T-helper 17 cell (primary cell): ENCODE measurements at regions not wholly inside any gene's neighbourhood (a gene's known extent, or its start where the extent isn't known, plus 50 kb on each side); places are given as distances from the start of the nearest gene placed in this dataset.

ENCODE experiments used
- ATAC-seq: fragments of 150-1000 bp; cut with Tn5 transposase; 2 replicates; pipeline ENCODE4 v1.10.0; 2021; ENCODE audit warnings: mild to moderate bottlenecking, moderate library complexity
- DNase-seq, 3 donors: peaks; one replicate each; pipeline versions ENCODE4 v3.0.0 to v3.0.0-alpha.2; 2020 to 2021
- H3K9me3 ChIP-seq: one replicate; pipeline ENCODE4 v1.7.0; 2013; ENCODE audit warnings: low read length, mild to moderate bottlenecking; ENCODE audit not compliant: control insufficient read depth, poor library complexity, severe bottlenecking
- H3K27ac Mint-ChIP-seq: one replicate; pipeline ENCODE4 v1.8.0; 2022; ENCODE audit warnings: mild to moderate bottlenecking, moderate library complexity, mixed read lengths
- H3K27me3 Mint-ChIP-seq: one replicate; pipeline ENCODE4 v1.8.0; 2022; ENCODE audit warnings: mixed read lengths
- H3K36me3 Mint-ChIP-seq: one replicate; pipeline ENCODE4 v1.8.0; 2022; ENCODE audit warnings: low read depth, mixed read lengths
- H3K4me1 Mint-ChIP-seq: one replicate; pipeline ENCODE4 v1.8.0; 2022; ENCODE audit warnings: mild to moderate bottlenecking, mixed read lengths
- H3K4me3 Mint-ChIP-seq: one replicate; pipeline ENCODE4 v1.8.0; 2022; ENCODE audit warnings: mild to moderate bottlenecking, moderate library complexity, mixed read lengths

- no peaks in the 10 kb centered on the region for H3K4me1 Mint-ChIP-seq
- H3K27ac Mint-ChIP-seq: no peak overlapping the region
- ATAC-seq (no peak), DNase-seq (no peak)
- H3K4me3 Mint-ChIP-seq: no peak overlapping the region
- no peaks in the 10 kb centered on the region for H3K36me3 Mint-ChIP-seq
- H3K9me3 ChIP-seq: no peaks in the 10 kb centered on the region
- peaks cover 6% of the 10 kb centered on the region for H3K27me3 Mint-ChIP-seq
Measured at GRCh38 chr6:165871571-165871970, 208.5 kb upstream of the PDE10A start.

- Mint-ChIP-seq H3K36me3 (no peaks in the 10 kb centered on the region), H3K4me3 (no peak overlapping the region), H3K27ac (no peak overlapping the region), H3K4me1 (no peaks in the 10 kb centered on the region), H3K27me3 (no peaks in the 10 kb centered on the region)
- no peaks in the 10 kb centered on the region for H3K9me3 ChIP-seq
- no peak for DNase-seq
- ATAC-seq: no peak
Measured at GRCh38 chr6:165869526-165869925, 206.5 kb upstream of the PDE10A start.

- ATAC-seq: no peak
- H3K27ac Mint-ChIP-seq: no peak overlapping the region
Measured at GRCh38 chr6:165864925-165865324, 201.9 kb upstream of the PDE10A start.

GRCh38 chr6:165864218-165864617 lies 201.2 kb upstream of the PDE10A start:
- H3K27ac Mint-ChIP-seq: no peak overlapping the region
- peaks cover 4% of the 10 kb centered on the region for H3K36me3 Mint-ChIP-seq
- ATAC-seq: no peak
- DNase-seq: no peak
- no peaks in the 10 kb centered on the region for H3K4me1 Mint-ChIP-seq
- no peak overlapping the region for H3K4me3 Mint-ChIP-seq
- H3K9me3 ChIP-seq: no peaks in the 10 kb centered on the region
- peaks cover 23% of the 10 kb centered on the region for H3K27me3 Mint-ChIP-seq

More at GRCh38 chr6:165864925-165865324, 201.9 kb upstream of the PDE10A start:
- H3K36me3 Mint-ChIP-seq: peaks cover 4% of the 10 kb centered on the region
- DNase-seq: no peak
- H3K4me1 Mint-ChIP-seq: no peaks in the 10 kb centered on the region
- peaks cover 23% of the 10 kb centered on the region for H3K27me3 Mint-ChIP-seq
- no peak overlapping the region for H3K4me3 Mint-ChIP-seq
- no peaks in the 10 kb centered on the region for H3K9me3 ChIP-seq

- H3K27ac Mint-ChIP-seq: no peak overlapping the region
- H3K4me3 Mint-ChIP-seq: no peak overlapping the region
- H3K27me3 Mint-ChIP-seq: peaks cover 23% of the 10 kb centered on the region
- DNase-seq (no peak), ATAC-seq (no peak)
- H3K36me3 Mint-ChIP-seq: peaks cover 4% of the 10 kb centered on the region
- no peaks in the 10 kb centered on the region for H3K4me1 Mint-ChIP-seq
- no peaks in the 10 kb centered on the region for H3K9me3 ChIP-seq
Measured at GRCh38 chr6:165863801-165864200, 200.8 kb upstream of the PDE10A start.

- H3K4me1 Mint-ChIP-seq: no peaks in the 10 kb centered on the region
- peaks cover 4% of the 10 kb centered on the region for H3K36me3 Mint-ChIP-seq
- no peak overlapping the region for H3K27ac Mint-ChIP-seq
- no peak for ATAC-seq
- no peaks in the 10 kb centered on the region for H3K9me3 ChIP-seq
- DNase-seq: no peak
- H3K27me3 Mint-ChIP-seq: peaks cover 27% of the 10 kb centered on the region
- H3K4me3 Mint-ChIP-seq: no peak overlapping the region
Measured at GRCh38 chr6:165862813-165863212, 199.8 kb upstream of the PDE10A start.

GRCh38 chr6:165861226-165861625 lies 198.2 kb upstream of the PDE10A start:
- DNase-seq (no peak), ATAC-seq (no peak)
- Mint-ChIP-seq H3K4me1 (no peaks in the 10 kb centered on the region), H3K36me3 (peaks cover 4% of the 10 kb centered on the region), H3K27me3 (peaks cover 41% of the 10 kb centered on the region), H3K4me3 (no peak overlapping the region), H3K27ac (no peak overlapping the region)
- no peaks in the 10 kb centered on the region for H3K9me3 ChIP-seq

GRCh38 chr6:165858586-165858985 lies 195.5 kb upstream of the PDE10A start:
- no peak for ATAC-seq
- no peak overlapping the region for H3K27ac Mint-ChIP-seq
- H3K4me3 Mint-ChIP-seq: no peak overlapping the region

GRCh38 chr6:165855856-165856255 lies 192.8 kb upstream of the PDE10A start:
- no peak for ATAC-seq
- Mint-ChIP-seq H3K4me3 (no peak overlapping the region), H3K27me3 (peaks cover 66% of the 10 kb centered on the region), H3K27ac (no peak overlapping the region), H3K4me1 (no peaks in the 10 kb centered on the region), H3K36me3 (no peaks in the 10 kb centered on the region)
- no peak for DNase-seq
- H3K9me3 ChIP-seq: no peaks in the 10 kb centered on the region

More at GRCh38 chr6:165858586-165858985, 195.5 kb upstream of the PDE10A start:
- DNase-seq: no peak
- no peaks in the 10 kb centered on the region for H3K9me3 ChIP-seq
- Mint-ChIP-seq H3K4me1 (no peaks in the 10 kb centered on the region), H3K27me3 (peaks cover 60% of the 10 kb centered on the region), H3K36me3 (peaks cover 4% of the 10 kb centered on the region)

GRCh38 chr6:165854863-165855593 lies 192.0 kb upstream of the PDE10A start:
- Mint-ChIP-seq H3K27ac (no peak overlapping the region), H3K27me3 (peaks cover 65% of the 10 kb centered on the region), H3K4me1 (peaks cover 4% of the 10 kb centered on the region), H3K36me3 (no peaks in the 10 kb centered on the region), H3K4me3 (no peak overlapping the region)
- DNase-seq (no peak), ATAC-seq (no peak)
- H3K9me3 ChIP-seq: no peaks in the 10 kb centered on the region

- ATAC-seq (no peak), DNase-seq (no peak)
- Mint-ChIP-seq H3K27ac (no peak overlapping the region), H3K27me3 (peaks cover 73% of the 10 kb centered on the region), H3K36me3 (no peaks in the 10 kb centered on the region), H3K4me3 (no peak overlapping the region), H3K4me1 (peaks cover 4% of the 10 kb centered on the region)
- H3K9me3 ChIP-seq: no peaks in the 10 kb centered on the region
Measured at GRCh38 chr6:165854061-165854862, 191.2 kb upstream of the PDE10A start.

- Mint-ChIP-seq H3K36me3 (no peaks in the 10 kb centered on the region), H3K4me3 (no peak overlapping the region), H3K4me1 (peaks cover 4% of the 10 kb centered on the region), H3K27ac (no peak overlapping the region), H3K27me3 (peaks cover 76% of the 10 kb centered on the region)
- DNase-seq (no peak), ATAC-seq (no peak)
- H3K9me3 ChIP-seq: no peaks in the 10 kb centered on the region
Measured at GRCh38 chr6:165852676-165853075, 189.6 kb upstream of the PDE10A start.

GRCh38 chr6:165850434-165851019 lies 187.5 kb upstream of the PDE10A start:
- no peaks in the 10 kb centered on the region for H3K36me3 Mint-ChIP-seq
- no peak overlapping the region for H3K4me3 Mint-ChIP-seq
- no peaks in the 10 kb centered on the region for H3K9me3 ChIP-seq
- peaks cover 4% of the 10 kb centered on the region for H3K4me1 Mint-ChIP-seq
- H3K27ac Mint-ChIP-seq: no peak overlapping the region
- ATAC-seq (peak; percentile 66), DNase-seq (peak in 2 of 3 donors; percentile 29 to 38)
- peaks cover 76% of the 10 kb centered on the region for H3K27me3 Mint-ChIP-seq
